ENCODE measurements at regions not wholly inside any gene's neighbourhood (a gene's known extent, or its start where the extent isn't known, plus 50 kb on each side); places are given as distances from the start of the nearest gene placed in this dataset.

GRCh38 chr15:54707805-54708752 is 488.7 kb downstream of the RSL24D1 start:
- DNase-seq: no peak

- no peak for DNase-seq
These were observed 509.1 kb downstream of the RSL24D1 start for GRCh38 chr15:54687628-54688027.

Measured in NCI-H2171 treated with DMSO at 0.1 percent for 48 hours (cell line).